Panc1 (cell line): ENCODE measurements at regions not wholly inside any gene's neighbourhood (a gene's known extent, or its start where the extent isn't known, plus 50 kb on each side); places are given as distances from the start of the nearest gene placed in this dataset.

Experiments used
- ATAC-seq: fragments of 200-7000 bp; cut with Tn5 transposase; 2 replicates; pipeline ENCODE4 v1.9.1; 2020; ENCODE audit warnings: mild to moderate bottlenecking, moderate library complexity
- BruUV-seq: library from RNA; stranded (reverse); fragments of 400-500 nt; replicated peaks from 2 replicates; lab custom pipeline; 2021; lab: Mats Ljungman, UMichigan
- CTCF ChIA-PET: fragments of 300-600 bp; sonication (Branson Sonifier 250); formaldehyde crosslinking; loops from one replicate; lab custom pipeline; 2022; ENCODE audit warnings: antibody characterized with exemption; lab: Charles Lee
- POLR2A ChIA-PET: fragments of 300-600 bp; sonication (Branson Sonifier 250); formaldehyde crosslinking; loops from one replicate; lab custom pipeline; 2022; ENCODE audit warnings: antibody characterized with exemption; lab: Charles Lee
- DNase-seq: peaks from one replicate; pipeline ENCODE4 v3.0.0-alpha.2; 2010; ENCODE audit warnings: low read depth, low spot score
- H3K27ac ChIP-seq: 2 replicates; pipeline ENCODE4 v1.5.1; 2011; ENCODE audit warnings: mild to moderate bottlenecking, low read length, inconsistent platforms
- H3K27me3 ChIP-seq: fragments of 200-500 bp; sonication (Bioruptor generic); 2 replicates; pipeline ENCODE4 v1.6.0; 2014; ENCODE audit warnings: low read length, inconsistent platforms; ENCODE audit not compliant: control insufficient read depth, insufficient read depth
- H3K36me3 ChIP-seq: fragments of 200-500 bp; sonication (Bioruptor generic); 2 replicates; pipeline ENCODE4 v1.5.1; 2014; ENCODE audit warnings: inconsistent platforms, mild to moderate bottlenecking, low read length, moderate library complexity; ENCODE audit not compliant: control insufficient read depth, insufficient read depth
- H3K4me1 ChIP-seq: 2 replicates; pipeline ENCODE4 v1.5.1; 2011; ENCODE audit warnings: inconsistent platforms, mild to moderate bottlenecking, low read length, moderate library complexity; ENCODE audit not compliant: control insufficient read depth, insufficient read depth
- H3K4me3 ChIP-seq, 2 experiments: 2 replicates each; pipeline ENCODE4 v1.5.1; 2011 to 2012; ENCODE audit warnings: low read depth in 2 of 2, low read length in 2 of 2, mild to moderate bottlenecking in 2 of 2, inconsistent platforms in 1 of 2, moderate library complexity in 1 of 2
- H3K9me3 ChIP-seq: fragments of 200-500 bp; sonication (Bioruptor generic); 2 replicates; pipeline ENCODE4 v1.5.1; 2014; ENCODE audit warnings: low read depth, mild to moderate bottlenecking, inconsistent platforms, low read length, moderate library complexity; ENCODE audit not compliant: control insufficient read depth, insufficient read depth
- CTCF ChIP-seq: fragments of 450-650 bp; IDR thresholded peaks from 2 replicates; pipeline ENCODE4 v1.5.1; 2017; ENCODE audit warnings: mild to moderate bottlenecking
- POLR2AphosphoS5 ChIP-seq: IDR thresholded peaks from 2 replicates; pipeline ENCODE4 v1.6.1; 2012; ENCODE audit warnings: mild to moderate bottlenecking, low read depth, low read length, moderate library complexity
- REST ChIP-seq, 2 experiments: IDR thresholded peaks; 2 replicates each; pipeline ENCODE4 v1.6.1; 2011 to 2012; ENCODE audit warnings: low read depth in 2 of 2, control low read depth in 1 of 2, low read length in 1 of 2, mild to moderate bottlenecking in 1 of 2, moderate library complexity in 1 of 2; ENCODE audit not compliant: insufficient read depth in 1 of 2
- SIN3A ChIP-seq: IDR thresholded peaks from 2 replicates; pipeline ENCODE4 v1.6.1; 2012; ENCODE audit warnings: low read depth, mild to moderate bottlenecking, low read length, moderate library complexity, borderline replicate concordance; ENCODE audit not compliant: insufficient read depth
- TCF7L2 ChIP-seq: IDR thresholded peaks from 2 replicates; pipeline ENCODE4 v1.6.1; 2011; ENCODE audit warnings: mild to moderate bottlenecking, low read depth, low read length, inconsistent platforms
- in situ Hi-C: cut with HindIII; loops from 2 replicates; pipeline ENCODE4 v1.10.0; 2016; ENCODE audit warnings: low sequenced_read_pairs, low pct_unique_long_range_greater_than_20kb
- intact Hi-C: fragments of 100-400 bp; cut with micrococcal nuclease; formaldehyde crosslinking; loops from one replicate; pipeline ENCODE4 v1.10.0; 2022; ENCODE audit not compliant: unreplicated experiment

GRCh38 chr11:97614606-97615005 is 1224.8 kb downstream of the JRKL start:
- Histone ChIP-seq H3K27ac (no peak overlapping the region), H3K4me3 (no peak overlapping the region), H3K4me1 (no peaks in the 10 kb centered on the region), H3K27me3 (no peaks in the 10 kb centered on the region), H3K36me3 (no peaks in the 10 kb centered on the region), H3K9me3 (no peaks in the 10 kb centered on the region; the same call in 1 of the 2 replicates)
- in situ Hi-C loops: no loop called here
- DNase-seq (no peak), ATAC-seq (no peak)
- no peak for TF ChIP-seq TCF7L2
- no peak for TF ChIP-seq CTCF
- no peak for TF ChIP-seq REST (IDR thresholded peaks at IDR 0.05; ENCODE audit: insufficient read depth in 1 of 2, low read depth in 2 of 2, low read length in 1 of 2)
- no peak for TF ChIP-seq SIN3A
- no peak for TF ChIP-seq POLR2AphosphoS5
- BruUV-seq: no TSS peak
- POLR2A ChIA-PET: no interaction called here
- intact Hi-C loops: no loop called here
- CTCF ChIA-PET: interaction anchor here (0.6 kb wide), 1 partner anchor 22 kb away, joined by 3 read pairs; no protein-coding TSS in a partner anchor

GRCh38 chr11:97615546-97615945 is 1225.7 kb downstream of the JRKL start:
- no peaks in the 10 kb centered on the region for H3K4me1 ChIP-seq
- BruUV-seq: no TSS peak
- TF ChIP-seq REST (IDR thresholded peaks at IDR 0.05; ENCODE audit: insufficient read depth in 1 of 2, low read depth in 2 of 2, low read length in 1 of 2): no peak
- TF ChIP-seq TCF7L2: no peak
- no peak for TF ChIP-seq POLR2AphosphoS5
- no peak for TF ChIP-seq CTCF
- TF ChIP-seq SIN3A: no peak
- ChIA-PET CTCF (no interaction called here), POLR2A (no interaction called here)
- no peak overlapping the region for H3K27ac ChIP-seq
- H3K27me3 ChIP-seq: no peaks in the 10 kb centered on the region
- H3K36me3 ChIP-seq: no peaks in the 10 kb centered on the region
- intact Hi-C loops (no loop called here), in situ Hi-C loops (no loop called here)
- DNase-seq: no peak
- H3K4me3 ChIP-seq: no peak overlapping the region
- no peaks in the 10 kb centered on the region; the same call in 1 of the 2 replicates for H3K9me3 ChIP-seq
- ATAC-seq: no peak
